Mesothelial cell of epicardium (in vitro differentiated cells): ENCODE measurements at regions not wholly inside any gene's neighbourhood (a gene's known extent, or its start where the extent isn't known, plus 50 kb on each side); places are given as distances from the start of the nearest gene placed in this dataset.
"Not testable (repeated sequence)": the region's sequence is repeated elsewhere in the genome, so short reads cannot be mapped to it uniquely, and the experiment has no call there.

Experiments
- DNase-seq, 2 experiments: peaks; one replicate each; pipeline ENCODE4 v3.0.0; 2021; ENCODE audit warnings: low spot score in 2 of 2; ENCODE audit not compliant: unreplicated experiment in 2 of 2
- H3K27ac Mint-ChIP-seq: 2 replicates; pipeline ENCODE4 v1.8.0; 2021; ENCODE audit warnings: mixed read lengths
- H3K27me3 Mint-ChIP-seq: 2 replicates; pipeline ENCODE4 v1.8.0; 2021; ENCODE audit warnings: low read depth, mixed read lengths
- H3K36me3 Mint-ChIP-seq: 2 replicates; pipeline ENCODE4 v1.8.0; 2021; ENCODE audit warnings: mixed read lengths
- H3K4me1 Mint-ChIP-seq: 2 replicates; pipeline ENCODE4 v1.8.0; 2021; ENCODE audit warnings: mixed read lengths
- H3K4me3 Mint-ChIP-seq: 2 replicates; pipeline ENCODE4 v1.8.0; 2021; ENCODE audit warnings: mild to moderate bottlenecking, moderate library complexity, mixed read lengths
- H3K9me3 Mint-ChIP-seq: 2 replicates; pipeline ENCODE4 v1.8.0; 2021; ENCODE audit warnings: mixed read lengths
- TF ChIP-seq, protein P1 (sequence below): fragments of 200-600 bp; sonication (generic); IDR thresholded peaks from one replicate; pipeline ENCODE4 v1.5.0; 2021; ENCODE audit warnings: antibody characterized with exemption; ENCODE audit not compliant: unreplicated experiment

DNA sequence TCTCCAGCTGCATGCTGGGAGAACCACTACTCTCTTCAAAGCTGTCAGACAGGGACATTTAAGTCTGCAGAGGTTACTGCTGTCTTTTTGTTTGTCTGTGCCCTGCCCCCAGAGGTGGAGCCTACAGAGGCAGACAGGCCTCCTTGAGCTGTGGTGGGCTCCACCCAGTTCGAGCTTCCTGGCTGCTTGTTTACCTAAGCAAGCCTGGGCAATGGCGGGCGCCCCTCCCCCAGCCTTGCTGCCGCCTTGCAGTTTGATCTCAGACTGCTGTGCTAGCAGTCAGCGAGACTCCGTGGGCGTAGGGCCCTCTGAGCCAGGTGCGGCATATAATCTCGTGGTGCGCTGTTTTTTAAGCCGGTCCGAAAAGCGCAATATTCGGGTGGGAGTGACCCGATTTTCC, 215.0 kb downstream of the STIM2 start:
- not testable (repeated sequence) for H3K27me3 Mint-ChIP-seq, H3K36me3 Mint-ChIP-seq, H3K4me3 Mint-ChIP-seq, H3K4me1 Mint-ChIP-seq, H3K9me3 Mint-ChIP-seq, DNase-seq, H3K27ac Mint-ChIP-seq

- Mint-ChIP-seq H3K4me3 (no peak overlapping the region), H3K27me3 (peaks cover 17% of the 10 kb centered on the region), H3K36me3 (no peaks in the 10 kb centered on the region), H3K9me3 (no peaks in the 10 kb centered on the region), H3K27ac (no peak overlapping the region), H3K4me1 (no peaks in the 10 kb centered on the region)
- TF ChIP-seq, protein P1, sequence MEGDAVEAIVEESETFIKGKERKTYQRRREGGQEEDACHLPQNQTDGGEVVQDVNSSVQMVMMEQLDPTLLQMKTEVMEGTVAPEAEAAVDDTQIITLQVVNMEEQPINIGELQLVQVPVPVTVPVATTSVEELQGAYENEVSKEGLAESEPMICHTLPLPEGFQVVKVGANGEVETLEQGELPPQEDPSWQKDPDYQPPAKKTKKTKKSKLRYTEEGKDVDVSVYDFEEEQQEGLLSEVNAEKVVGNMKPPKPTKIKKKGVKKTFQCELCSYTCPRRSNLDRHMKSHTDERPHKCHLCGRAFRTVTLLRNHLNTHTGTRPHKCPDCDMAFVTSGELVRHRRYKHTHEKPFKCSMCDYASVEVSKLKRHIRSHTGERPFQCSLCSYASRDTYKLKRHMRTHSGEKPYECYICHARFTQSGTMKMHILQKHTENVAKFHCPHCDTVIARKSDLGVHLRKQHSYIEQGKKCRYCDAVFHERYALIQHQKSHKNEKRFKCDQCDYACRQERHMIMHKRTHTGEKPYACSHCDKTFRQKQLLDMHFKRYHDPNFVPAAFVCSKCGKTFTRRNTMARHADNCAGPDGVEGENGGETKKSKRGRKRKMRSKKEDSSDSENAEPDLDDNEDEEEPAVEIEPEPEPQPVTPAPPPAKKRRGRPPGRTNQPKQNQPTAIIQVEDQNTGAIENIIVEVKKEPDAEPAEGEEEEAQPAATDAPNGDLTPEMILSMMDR = no peak
- DNase-seq = no peak
Measured at GRCh38 chr4:27078934-27079455, 218.4 kb downstream of the STIM2 start.

GRCh38 chr4:27081675-27082586, 221.3 kb downstream of the STIM2 start:
- H3K27ac Mint-ChIP-seq = no peak overlapping the region
- H3K27me3 Mint-ChIP-seq = peaks cover 38% of the 10 kb centered on the region
- peaks cover 9% of the 10 kb centered on the region for H3K4me1 Mint-ChIP-seq
- no peaks in the 10 kb centered on the region for H3K9me3 Mint-ChIP-seq
- no peak overlapping the region for H3K4me3 Mint-ChIP-seq
- TF ChIP-seq, protein P1 = no peak
- H3K36me3 Mint-ChIP-seq = no peaks in the 10 kb centered on the region
- no peak for DNase-seq

DNA sequence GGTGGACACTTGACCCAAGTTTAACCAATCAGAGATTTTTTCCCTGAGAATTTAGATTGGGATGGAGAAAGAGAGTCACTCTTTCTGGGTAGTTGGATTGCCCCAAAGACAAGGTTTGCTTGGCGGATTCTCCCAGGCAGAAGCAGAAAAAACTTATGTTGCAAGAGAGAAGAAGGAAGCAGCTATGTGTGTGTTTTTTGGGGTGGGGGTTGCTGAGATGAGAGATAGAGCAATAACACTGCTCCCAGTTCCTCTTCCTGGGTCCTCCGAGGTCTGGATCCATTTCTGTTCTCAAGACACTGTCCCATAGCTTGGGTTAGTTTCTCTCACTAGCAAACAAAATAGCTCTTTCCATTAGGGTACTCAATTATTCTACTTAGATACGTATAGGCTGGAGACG, 222.1 kb downstream of the STIM2 start:
- Mint-ChIP-seq H3K36me3 (no peaks in the 10 kb centered on the region), H3K27me3 (peaks cover 42% of the 10 kb centered on the region), H3K4me1 (peaks cover 9% of the 10 kb centered on the region), H3K27ac (no peak overlapping the region), H3K9me3 (no peaks in the 10 kb centered on the region), H3K4me3 (no peak overlapping the region)
- TF ChIP-seq, protein P1 = no peak
- no peak for DNase-seq

DNA sequence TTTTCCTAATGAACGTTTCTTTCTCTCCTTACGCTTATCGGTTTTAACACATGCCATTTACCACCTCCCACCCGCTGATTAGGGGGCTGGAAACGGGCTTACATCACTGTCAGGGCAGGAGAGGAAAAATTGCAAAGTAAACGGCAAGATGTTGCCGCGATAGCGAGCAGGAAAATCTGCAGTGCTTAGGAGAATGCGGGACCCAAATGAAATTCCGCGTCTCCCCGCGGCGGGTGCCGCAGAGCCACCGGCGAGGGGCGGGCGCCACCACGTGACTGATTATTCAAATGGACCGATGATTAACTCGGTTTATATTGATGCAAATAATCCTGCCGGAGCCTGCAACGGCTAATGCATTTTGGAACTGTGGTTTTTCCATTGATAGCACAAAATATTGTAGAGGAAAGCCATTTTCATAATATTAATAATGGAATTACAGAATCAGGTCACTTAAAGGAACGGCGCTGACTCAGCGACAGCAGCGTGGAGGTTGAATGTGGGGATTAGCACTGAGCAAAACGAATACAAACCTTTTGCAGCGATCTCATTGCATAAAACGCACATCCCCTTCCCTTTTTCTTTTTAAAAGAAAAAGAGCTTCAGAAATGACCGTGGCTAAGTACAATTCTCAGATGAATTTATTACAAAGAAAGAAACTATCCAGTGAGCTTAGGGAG, 224.2 kb downstream of the STIM2 start:
- peaks cover 47% of the 10 kb centered on the region for H3K27me3 Mint-ChIP-seq
- TF ChIP-seq, protein P1 = no peak
- DNase-seq = peak in 1 of 2 experiments; percentile 64
- H3K36me3 Mint-ChIP-seq = no peaks in the 10 kb centered on the region
- no peak overlapping the region for H3K27ac Mint-ChIP-seq
- H3K4me3 Mint-ChIP-seq = peak overlapping the region; percentile 65
- no peaks in the 10 kb centered on the region for H3K9me3 Mint-ChIP-seq
- peaks cover 15% of the 10 kb centered on the region for H3K4me1 Mint-ChIP-seq

- Mint-ChIP-seq H3K4me1 (peaks cover 15% of the 10 kb centered on the region), H3K9me3 (no peaks in the 10 kb centered on the region), H3K27ac (no peak overlapping the region), H3K4me3 (peak overlapping the region; percentile 65), H3K27me3 (peaks cover 49% of the 10 kb centered on the region), H3K36me3 (no peaks in the 10 kb centered on the region)
- no peak for DNase-seq
- TF ChIP-seq, protein P1 = no peak
Measured at GRCh38 chr4:27085396-27085795, 224.8 kb downstream of the STIM2 start.
